ENCODE measurements at regions not wholly inside any gene's neighbourhood (a gene's known extent, or its start where the extent isn't known, plus 50 kb on each side); places are given as distances from the start of the nearest gene placed in this dataset.

DNA sequence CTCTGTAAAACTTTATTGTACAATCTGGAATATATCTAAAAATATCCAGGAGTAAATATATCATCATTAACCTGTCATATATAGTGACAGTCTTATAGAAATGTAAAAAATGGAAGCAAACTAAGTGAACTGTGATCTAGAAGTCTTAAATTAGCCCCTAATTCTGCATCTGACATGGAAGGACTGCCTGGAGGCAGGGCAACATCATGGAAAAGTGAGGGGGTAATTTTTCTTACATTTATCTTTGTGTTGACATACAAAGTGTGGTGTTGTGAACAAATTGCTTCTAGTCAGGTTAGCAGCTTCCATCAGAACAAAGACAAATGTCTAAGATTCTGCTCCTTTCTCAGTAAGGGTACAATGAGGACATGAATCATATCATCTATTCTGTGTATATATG, 186.3 kb downstream of the C4orf33 start:
- ChIA-PET RAD21 (ENCODE audit: unreplicated experiment) (no interaction called here), POLR2A (no interaction called here), CTCF (no interaction called here), SMC1A (ENCODE audit: uncharacterized antibody, unreplicated experiment) (interaction anchor here (1.5 kb wide), 1 partner anchor 8 kb away, joined by 3 read pairs; no protein-coding TSS in a partner anchor)
- no peak overlapping the region for H3K4me3 ChIP-seq
- no peak overlapping the region for H3K9ac ChIP-seq (ENCODE audit: control insufficient read depth, insufficient read depth, low read length)
- no peaks in the 10 kb centered on the region for H3K27me3 ChIP-seq (replicated peaks in 1 of 2; ENCODE audit: control insufficient read depth in 2 of 2, insufficient read depth in 2 of 2, low read length in 1 of 2)
- H3K9me3 ChIP-seq (replicated peaks; ENCODE audit: control insufficient read depth, insufficient read depth, low read length) = no peaks in the 10 kb centered on the region
- ATAC-seq (no peak), FAIRE-seq (no peak), DNase-seq (ENCODE audit: low read depth, low spot score) (no peak)
- H4K20me1 ChIP-seq (ENCODE audit: control insufficient read depth, insufficient read depth) = no peaks in the 10 kb centered on the region
- no peak overlapping the region for H3K4me2 ChIP-seq (ENCODE audit: control insufficient read depth, insufficient read depth)
- H3K79me2 ChIP-seq (ENCODE audit: control insufficient read depth, insufficient read depth, low read length) = no peaks in the 10 kb centered on the region
- intact Hi-C loops (cut with micrococcal nuclease; ENCODE audit: unreplicated experiment) = no loop called here
- in situ Hi-C loops (cut with MboI) = no loop called here
- no peak overlapping the region for H3K27ac ChIP-seq (ENCODE audit: control insufficient read depth, insufficient read depth)
- H3K4me1 ChIP-seq (ENCODE audit: control insufficient read depth, insufficient read depth, low read length) = no peaks in the 10 kb centered on the region
- no peak overlapping the region for H2AFZ ChIP-seq (ENCODE audit: control insufficient read depth, low read depth, low read length)
- no TSS peak for BruUV-seq (replicated peaks)
- H3K36me3 ChIP-seq (ENCODE audit: control insufficient read depth in 2 of 2, insufficient read depth in 2 of 2, low read length in 1 of 2) = no peaks in the 10 kb centered on the region
- TF ChIP-seq, protein P1, sequence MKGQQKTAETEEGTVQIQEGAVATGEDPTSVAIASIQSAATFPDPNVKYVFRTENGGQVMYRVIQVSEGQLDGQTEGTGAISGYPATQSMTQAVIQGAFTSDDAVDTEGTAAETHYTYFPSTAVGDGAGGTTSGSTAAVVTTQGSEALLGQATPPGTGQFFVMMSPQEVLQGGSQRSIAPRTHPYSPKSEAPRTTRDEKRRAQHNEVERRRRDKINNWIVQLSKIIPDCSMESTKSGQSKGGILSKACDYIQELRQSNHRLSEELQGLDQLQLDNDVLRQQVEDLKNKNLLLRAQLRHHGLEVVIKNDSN (IDR thresholded peaks at IDR 0.05; ENCODE audit: borderline replicate concordance, extremely low read length, insufficient read depth, low read depth, low read length) = no peak
- TF ChIP-seq JUNB (IDR thresholded peaks at IDR 0.05) (no peak), CUX1 (IDR thresholded peaks at IDR 0.05; ENCODE audit: insufficient replicate concordance, low read depth, low read length) (no peak), ZNF217 (IDR thresholded peaks at IDR 0.05) (no peak), LARP7 (IDR thresholded peaks at IDR 0.05) (no peak), ZBED1 (IDR thresholded peaks at IDR 0.05; ENCODE audit: borderline replicate concordance) (no peak), NFXL1 (IDR thresholded peaks at IDR 0.05; ENCODE audit: borderline replicate concordance) (no peak)
- TF ChIP-seq, protein P2, sequence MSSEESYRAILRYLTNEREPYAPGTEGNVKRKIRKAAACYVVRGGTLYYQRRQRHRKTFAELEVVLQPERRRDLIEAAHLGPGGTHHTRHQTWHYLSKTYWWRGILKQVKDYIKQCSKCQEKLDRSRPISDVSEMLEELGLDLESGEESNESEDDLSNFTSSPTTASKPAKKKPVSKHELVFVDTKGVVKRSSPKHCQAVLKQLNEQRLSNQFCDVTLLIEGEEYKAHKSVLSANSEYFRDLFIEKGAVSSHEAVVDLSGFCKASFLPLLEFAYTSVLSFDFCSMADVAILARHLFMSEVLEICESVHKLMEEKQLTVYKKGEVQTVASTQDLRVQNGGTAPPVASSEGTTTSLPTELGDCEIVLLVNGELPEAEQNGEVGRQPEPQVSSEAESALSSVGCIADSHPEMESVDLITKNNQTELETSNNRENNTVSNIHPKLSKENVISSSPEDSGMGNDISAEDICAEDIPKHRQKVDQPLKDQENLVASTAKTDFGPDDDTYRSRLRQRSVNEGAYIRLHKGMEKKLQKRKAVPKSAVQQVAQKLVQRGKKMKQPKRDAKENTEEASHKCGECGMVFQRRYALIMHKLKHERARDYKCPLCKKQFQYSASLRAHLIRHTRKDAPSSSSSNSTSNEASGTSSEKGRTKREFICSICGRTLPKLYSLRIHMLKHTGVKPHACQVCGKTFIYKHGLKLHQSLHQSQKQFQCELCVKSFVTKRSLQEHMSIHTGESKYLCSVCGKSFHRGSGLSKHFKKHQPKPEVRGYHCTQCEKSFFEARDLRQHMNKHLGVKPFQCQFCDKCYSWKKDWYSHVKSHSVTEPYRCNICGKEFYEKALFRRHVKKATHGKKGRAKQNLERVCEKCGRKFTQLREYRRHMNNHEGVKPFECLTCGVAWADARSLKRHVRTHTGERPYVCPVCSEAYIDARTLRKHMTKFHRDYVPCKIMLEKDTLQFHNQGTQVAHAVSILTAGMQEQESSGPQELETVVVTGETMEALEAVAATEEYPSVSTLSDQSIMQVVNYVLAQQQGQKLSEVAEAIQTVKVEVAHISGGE (CRISPR knock-in tag; IDR thresholded peaks at IDR 0.05) = no peak
- TF ChIP-seq, protein P3, sequence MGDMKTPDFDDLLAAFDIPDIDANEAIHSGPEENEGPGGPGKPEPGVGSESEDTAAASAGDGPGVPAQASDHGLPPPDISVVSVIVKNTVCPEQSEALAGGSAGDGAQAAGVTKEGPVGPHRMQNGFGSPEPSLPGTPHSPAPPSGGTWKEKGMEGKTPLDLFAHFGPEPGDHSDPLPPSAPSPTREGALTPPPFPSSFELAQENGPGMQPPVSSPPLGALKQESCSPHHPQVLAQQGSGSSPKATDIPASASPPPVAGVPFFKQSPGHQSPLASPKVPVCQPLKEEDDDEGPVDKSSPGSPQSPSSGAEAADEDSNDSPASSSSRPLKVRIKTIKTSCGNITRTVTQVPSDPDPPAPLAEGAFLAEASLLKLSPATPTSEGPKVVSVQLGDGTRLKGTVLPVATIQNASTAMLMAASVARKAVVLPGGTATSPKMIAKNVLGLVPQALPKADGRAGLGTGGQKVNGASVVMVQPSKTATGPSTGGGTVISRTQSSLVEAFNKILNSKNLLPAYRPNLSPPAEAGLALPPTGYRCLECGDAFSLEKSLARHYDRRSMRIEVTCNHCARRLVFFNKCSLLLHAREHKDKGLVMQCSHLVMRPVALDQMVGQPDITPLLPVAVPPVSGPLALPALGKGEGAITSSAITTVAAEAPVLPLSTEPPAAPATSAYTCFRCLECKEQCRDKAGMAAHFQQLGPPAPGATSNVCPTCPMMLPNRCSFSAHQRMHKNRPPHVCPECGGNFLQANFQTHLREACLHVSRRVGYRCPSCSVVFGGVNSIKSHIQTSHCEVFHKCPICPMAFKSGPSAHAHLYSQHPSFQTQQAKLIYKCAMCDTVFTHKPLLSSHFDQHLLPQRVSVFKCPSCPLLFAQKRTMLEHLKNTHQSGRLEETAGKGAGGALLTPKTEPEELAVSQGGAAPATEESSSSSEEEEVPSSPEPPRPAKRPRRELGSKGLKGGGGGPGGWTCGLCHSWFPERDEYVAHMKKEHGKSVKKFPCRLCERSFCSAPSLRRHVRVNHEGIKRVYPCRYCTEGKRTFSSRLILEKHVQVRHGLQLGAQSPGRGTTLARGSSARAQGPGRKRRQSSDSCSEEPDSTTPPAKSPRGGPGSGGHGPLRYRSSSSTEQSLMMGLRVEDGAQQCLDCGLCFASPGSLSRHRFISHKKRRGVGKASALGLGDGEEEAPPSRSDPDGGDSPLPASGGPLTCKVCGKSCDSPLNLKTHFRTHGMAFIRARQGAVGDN (IDR thresholded peaks at IDR 0.05) = no peak

Measured in GM12878 (cell line).